ENCODE measurements at regions not wholly inside any gene's neighbourhood (a gene's known extent, or its start where the extent isn't known, plus 50 kb on each side); places are given as distances from the start of the nearest gene placed in this dataset.

GRCh38 chr21:27196651-27197050 lies 229.8 kb upstream of the ADAMTS5 start:
- 82 to 92% methylated on average over 3 of the region's 3 CpGs for WGBS, 2 donors
- H3K27me3 ChIP-seq: no peaks in the 10 kb centered on the region
- TF ChIP-seq POLR2A (IDR thresholded peaks at IDR 0.05): no peak
- no peak for TF ChIP-seq POLR2AphosphoS5 (IDR thresholded peaks at IDR 0.05)
- TF ChIP-seq EP300 (IDR thresholded peaks at IDR 0.05): no peak
- no peak for TF ChIP-seq CTCF (IDR thresholded peaks at IDR 0.05)
- H3K27ac ChIP-seq: no peak overlapping the region
- no peaks in the 10 kb centered on the region for H3K9me3 ChIP-seq
- H3K4me1 ChIP-seq: no peaks in the 10 kb centered on the region
- H3K36me3 ChIP-seq: no peaks in the 10 kb centered on the region
- ATAC-seq (ENCODE audit: low FRiP score in 2 of 2) (no peak), DNase-seq (no peak)
- H3K4me3 ChIP-seq: no peak overlapping the region

GRCh38 chr21:27192281-27192949 lies 225.5 kb upstream of the ADAMTS5 start:
- TF ChIP-seq POLR2A (IDR thresholded peaks at IDR 0.05) (no peak), POLR2AphosphoS5 (IDR thresholded peaks at IDR 0.05) (no peak), CTCF (IDR thresholded peaks at IDR 0.05) (no peak), EP300 (IDR thresholded peaks at IDR 0.05) (no peak)
- DNase-seq (no peak), ATAC-seq (ENCODE audit: low FRiP score in 2 of 2) (no peak)
- WGBS, 2 donors: 74 to 79% methylated on average over 3 of the region's 3 CpGs
- H3K27ac ChIP-seq: no peak overlapping the region
- no peaks in the 10 kb centered on the region for H3K9me3 ChIP-seq
- no peak overlapping the region for H3K4me3 ChIP-seq
- H3K4me1 ChIP-seq: no peaks in the 10 kb centered on the region
- H3K36me3 ChIP-seq: no peaks in the 10 kb centered on the region
- no peaks in the 10 kb centered on the region for H3K27me3 ChIP-seq

- Histone ChIP-seq H3K27ac (no peak overlapping the region), H3K9me3 (no peaks in the 10 kb centered on the region), H3K4me3 (no peak overlapping the region), H3K36me3 (no peaks in the 10 kb centered on the region), H3K4me1 (no peaks in the 10 kb centered on the region), H3K27me3 (no peaks in the 10 kb centered on the region)
- DNase-seq (peak in 1 of 2 donors; percentile 59), ATAC-seq (ENCODE audit: low FRiP score in 2 of 2) (no peak)
- no peak for TF ChIP-seq POLR2AphosphoS5 (IDR thresholded peaks at IDR 0.05)
- TF ChIP-seq CTCF (IDR thresholded peaks at IDR 0.05): no peak
- TF ChIP-seq EP300 (IDR thresholded peaks at IDR 0.05): no peak
- no peak for TF ChIP-seq POLR2A (IDR thresholded peaks at IDR 0.05)
- WGBS, 2 donors: 52 to 68% methylated on average over 1 of the region's 1 CpG
Observed at GRCh38 chr21:27190601-27191000, 223.7 kb upstream of the ADAMTS5 start.

GRCh38 chr21:27189870-27190269 lies 223.0 kb upstream of the ADAMTS5 start:
- Histone ChIP-seq H3K4me1 (no peaks in the 10 kb centered on the region), H3K27ac (no peak overlapping the region), H3K36me3 (no peaks in the 10 kb centered on the region), H3K9me3 (no peaks in the 10 kb centered on the region), H3K4me3 (no peak overlapping the region), H3K27me3 (no peaks in the 10 kb centered on the region)
- 76 to 80% methylated on average over 5 of the region's 5 CpGs for WGBS, 2 donors
- TF ChIP-seq EP300 (IDR thresholded peaks at IDR 0.05): no peak
- TF ChIP-seq POLR2AphosphoS5 (IDR thresholded peaks at IDR 0.05): no peak
- no peak for TF ChIP-seq CTCF (IDR thresholded peaks at IDR 0.05)
- TF ChIP-seq POLR2A (IDR thresholded peaks at IDR 0.05): no peak
- DNase-seq (no peak), ATAC-seq (ENCODE audit: low FRiP score in 2 of 2) (no peak)

GRCh38 chr21:27173053-27173452 lies 206.2 kb upstream of the ADAMTS5 start:
- no peak overlapping the region for H3K4me3 ChIP-seq
- peak in 1 of 2 donors; percentile 79 for ATAC-seq (ENCODE audit: low FRiP score in 2 of 2)
- no peak for TF ChIP-seq POLR2A (IDR thresholded peaks at IDR 0.05)
- TF ChIP-seq CTCF (IDR thresholded peaks at IDR 0.05): no peak
- TF ChIP-seq EP300 (IDR thresholded peaks at IDR 0.05): no peak
- TF ChIP-seq POLR2AphosphoS5 (IDR thresholded peaks at IDR 0.05): no peak

More at GRCh38 chr21:27173053-27173452, 206.2 kb upstream of the ADAMTS5 start:
- H3K9me3 ChIP-seq: no peaks in the 10 kb centered on the region
- no peaks in the 10 kb centered on the region for H3K36me3 ChIP-seq
- H3K27ac ChIP-seq: no peak overlapping the region
- no peaks in the 10 kb centered on the region for H3K27me3 ChIP-seq
- no peaks in the 10 kb centered on the region for H3K4me1 ChIP-seq
- no peak for DNase-seq
